Stimulated activated CD4-positive, alpha-beta T cell treated with anti-CD3 and anti-CD28 coated beads, Interleukin-4, amount 100 ng/mL, for 48 hours (primary cell): ENCODE measurements at regions not wholly inside any gene's neighbourhood (a gene's known extent, or its start where the extent isn't known, plus 50 kb on each side); places are given as distances from the start of the nearest gene placed in this dataset.

Experiments used
- DNase-seq, 2 donors: peaks; one replicate each; pipeline ENCODE4 v3.0.0-alpha.2; 2020; ENCODE audit warnings: low read depth in 2 of 2

- DNase-seq, result no peak
Observed at GRCh38 chr2:39535636-39536185, 98.6 kb upstream of the MAP4K3 start.

GRCh38 chr2:39537150-39537549, 100.1 kb upstream of the MAP4K3 start:
- no peak for DNase-seq

GRCh38 chr2:39538718-39539117, 101.6 kb upstream of the MAP4K3 start:
- DNase-seq, result no peak

GRCh38 chr2:39540414-39540813, 103.3 kb upstream of the MAP4K3 start:
- no peak for DNase-seq

- no peak for DNase-seq
Observed at GRCh38 chr2:39541011-39541930, 104.2 kb upstream of the MAP4K3 start.

GRCh38 chr2:39542523-39542922, 105.4 kb upstream of the MAP4K3 start:
- DNase-seq, result no peak

- DNase-seq, result no peak
Observed at GRCh38 chr2:39545957-39546356, 108.9 kb upstream of the MAP4K3 start.

DNA sequence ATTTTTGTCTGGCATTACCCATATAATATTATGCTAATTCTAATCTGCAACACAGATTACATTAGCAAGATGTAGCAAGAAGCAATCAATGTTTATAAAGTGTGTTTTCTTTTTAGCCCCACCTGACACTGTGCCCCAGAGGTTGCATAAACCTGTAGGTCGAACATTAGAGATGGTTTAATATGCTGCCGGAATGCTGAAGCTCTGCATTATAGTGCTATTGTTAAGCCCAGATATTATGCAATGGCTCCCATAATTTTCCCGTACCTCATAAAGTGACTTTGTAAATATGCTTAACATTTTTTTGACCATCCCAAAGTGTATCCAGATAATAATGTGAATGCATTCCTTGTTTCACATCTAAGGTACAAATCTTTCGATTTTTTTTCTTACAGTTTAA, 109.3 kb upstream of the MAP4K3 start:
- DNase-seq, result no peak

DNA sequence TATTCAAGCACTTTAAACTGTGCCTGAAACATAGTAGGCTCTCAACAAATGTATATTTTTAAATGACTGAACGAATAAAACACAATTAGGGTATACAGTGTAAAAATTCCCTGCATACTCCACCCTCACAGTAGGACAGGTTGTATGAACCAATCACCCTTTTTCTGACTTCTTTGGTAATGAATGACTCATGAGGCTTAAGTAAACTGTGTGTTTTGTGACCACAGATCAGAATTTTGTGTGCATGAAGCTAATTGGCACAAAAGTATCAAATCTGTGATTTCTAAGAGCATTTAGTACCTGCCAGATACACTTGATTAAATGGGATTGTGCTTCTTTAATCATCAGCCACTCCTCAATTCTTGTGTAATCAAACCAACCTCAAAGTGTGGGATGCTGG, 109.9 kb upstream of the MAP4K3 start:
- DNase-seq, result no peak

DNA sequence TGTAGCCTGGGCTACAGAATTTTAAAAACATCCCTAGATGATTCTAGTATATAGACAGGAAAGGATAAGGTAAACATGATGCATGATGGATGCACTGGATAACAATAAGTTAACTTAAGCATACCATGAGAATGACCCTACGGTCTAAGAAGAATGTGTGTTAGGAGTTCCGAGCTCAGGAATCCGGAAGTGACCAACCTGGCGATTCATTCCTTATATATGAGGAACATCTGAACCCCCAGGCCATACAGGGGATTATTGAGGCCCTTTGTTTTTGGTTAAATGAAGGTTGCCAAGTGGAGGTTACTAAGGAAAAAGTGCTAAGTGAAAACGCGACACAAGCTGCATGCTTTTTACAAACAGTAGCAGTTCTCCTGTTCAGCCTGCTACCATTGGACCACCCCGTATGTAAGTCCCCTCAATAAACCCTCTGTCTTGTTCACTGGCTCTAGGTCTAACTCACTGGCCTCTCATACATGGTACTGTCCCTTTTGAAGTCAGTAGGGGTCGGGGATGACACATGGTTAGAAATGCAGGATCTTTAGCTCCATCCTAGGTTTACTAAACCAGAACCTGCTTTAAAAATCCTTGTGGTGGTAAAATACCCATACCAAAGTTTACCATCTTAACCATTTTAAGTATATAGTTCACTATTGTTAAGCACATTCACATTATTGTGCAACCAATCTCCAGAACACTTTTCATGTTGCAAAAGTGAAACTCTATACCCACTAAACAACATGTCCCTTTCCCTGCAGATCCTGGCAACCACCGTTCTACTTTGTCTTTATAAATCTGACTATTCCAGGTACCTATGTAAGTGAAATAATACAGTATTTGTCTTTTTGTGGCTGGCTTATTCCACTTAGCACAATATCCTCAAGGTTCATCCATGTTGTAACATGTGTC, 111.0 kb upstream of the MAP4K3 start:
- DNase-seq, result no peak

DNA sequence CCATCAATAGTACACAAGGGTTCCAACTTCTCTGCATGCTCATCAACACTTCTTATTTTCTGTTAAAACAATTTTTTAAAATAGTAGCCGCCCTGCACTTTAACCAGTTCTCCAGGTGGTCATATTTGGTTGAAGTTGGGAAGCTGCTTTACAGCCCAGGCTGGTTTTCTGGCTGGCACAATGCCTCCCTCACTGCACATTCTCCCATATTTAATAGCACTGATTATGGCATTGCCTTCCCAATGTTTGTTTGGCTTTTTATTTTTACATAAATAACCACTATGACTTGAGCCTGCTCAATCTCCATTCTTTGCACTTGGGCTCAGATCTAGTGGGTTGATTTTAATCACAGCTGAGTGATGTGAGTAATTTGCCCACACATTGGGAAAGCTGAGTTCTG, 111.9 kb upstream of the MAP4K3 start:
- no peak for DNase-seq

DNA sequence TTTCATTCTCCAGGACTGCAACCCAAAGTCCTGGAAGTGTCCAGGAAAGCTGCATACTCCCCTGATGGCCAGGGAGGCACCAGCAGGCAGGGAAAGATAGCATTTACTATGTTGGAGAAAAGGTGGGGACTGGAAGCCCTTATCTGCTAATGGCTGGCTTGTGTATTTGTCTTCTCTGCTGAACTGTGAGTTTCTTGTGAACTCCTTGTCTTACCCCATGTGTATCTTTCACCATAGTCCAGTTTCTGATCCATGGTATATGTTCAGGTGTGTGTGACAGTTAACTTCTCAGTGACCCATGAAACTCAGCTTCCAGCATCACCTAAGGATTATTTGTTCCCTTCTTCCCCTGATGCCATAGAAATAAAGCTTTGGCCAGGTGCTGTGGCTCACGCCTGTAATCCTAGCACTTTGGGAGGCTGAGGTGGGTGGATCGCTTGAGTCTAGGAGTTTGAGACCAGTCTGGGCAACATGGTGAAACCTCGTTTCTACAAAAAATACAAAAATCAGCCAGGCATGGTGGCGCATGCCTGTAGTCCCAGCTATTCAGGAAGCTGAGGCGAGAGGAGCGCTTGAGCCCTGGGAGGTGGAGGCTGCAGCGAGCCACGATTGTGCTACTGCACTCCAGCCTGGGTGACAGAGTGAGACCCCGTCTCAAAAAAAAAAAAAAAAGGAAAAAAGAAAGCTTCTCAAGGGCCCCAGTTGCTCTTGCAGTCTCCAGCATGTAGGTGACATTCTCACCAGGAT, 112.8 kb upstream of the MAP4K3 start:
- DNase-seq, result no peak

DNA sequence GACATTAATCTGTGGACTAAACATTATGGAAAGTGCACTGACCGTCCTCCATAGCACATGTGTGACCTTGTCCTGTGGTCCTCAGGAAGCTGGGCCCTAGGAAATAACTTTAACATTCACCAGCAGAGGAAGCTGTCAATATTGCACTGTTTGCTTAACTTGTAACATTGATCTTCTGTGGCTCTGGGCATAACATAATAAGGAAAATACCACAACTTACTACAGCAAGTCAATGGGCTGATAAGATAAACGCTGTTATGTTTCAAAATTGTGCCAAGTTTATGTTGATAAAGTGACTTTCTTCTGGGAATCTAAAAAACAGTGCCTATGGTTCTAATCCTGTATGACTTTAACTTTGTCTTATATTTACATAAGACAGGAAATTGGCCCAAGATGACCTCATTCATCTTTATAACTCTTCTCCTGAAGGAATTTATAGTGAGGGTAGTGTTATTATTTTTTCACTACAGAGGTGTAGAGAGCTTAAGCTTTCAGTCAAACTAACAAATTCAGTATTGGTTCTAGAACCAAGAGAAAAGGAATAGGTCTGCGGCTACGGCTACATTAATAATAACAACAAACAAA, 113.7 kb upstream of the MAP4K3 start:
- no peak for DNase-seq

GRCh38 chr2:39558906-39559305, 106.8 kb upstream of the TMEM178A start:
- DNase-seq, result no peak

- no peak for DNase-seq
Observed at GRCh38 chr2:39563572-39563971, 102.1 kb upstream of the TMEM178A start.

DNA sequence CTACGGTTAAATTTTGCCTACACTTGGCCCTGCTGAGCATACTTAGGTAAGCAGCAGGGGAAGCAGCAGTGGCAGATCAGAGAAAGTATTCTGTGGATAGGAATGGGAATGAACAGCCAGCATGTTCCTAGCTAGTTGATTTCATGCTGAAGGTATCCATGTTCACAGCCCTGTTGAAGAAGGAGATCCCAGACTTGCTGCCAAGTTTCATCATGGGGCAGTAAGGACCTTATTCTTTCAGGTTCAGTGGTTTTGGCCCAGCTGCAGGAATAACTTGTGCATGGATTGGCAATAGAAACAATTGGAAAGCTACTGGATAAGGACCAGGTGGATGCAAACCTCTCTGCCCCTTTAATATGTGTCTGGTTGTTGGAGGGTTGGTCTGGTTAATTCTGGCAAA, 98.2 kb upstream of the TMEM178A start:
- no peak for DNase-seq

GRCh38 chr2:39568116-39568515, 97.6 kb upstream of the TMEM178A start:
- DNase-seq, result no peak

DNA sequence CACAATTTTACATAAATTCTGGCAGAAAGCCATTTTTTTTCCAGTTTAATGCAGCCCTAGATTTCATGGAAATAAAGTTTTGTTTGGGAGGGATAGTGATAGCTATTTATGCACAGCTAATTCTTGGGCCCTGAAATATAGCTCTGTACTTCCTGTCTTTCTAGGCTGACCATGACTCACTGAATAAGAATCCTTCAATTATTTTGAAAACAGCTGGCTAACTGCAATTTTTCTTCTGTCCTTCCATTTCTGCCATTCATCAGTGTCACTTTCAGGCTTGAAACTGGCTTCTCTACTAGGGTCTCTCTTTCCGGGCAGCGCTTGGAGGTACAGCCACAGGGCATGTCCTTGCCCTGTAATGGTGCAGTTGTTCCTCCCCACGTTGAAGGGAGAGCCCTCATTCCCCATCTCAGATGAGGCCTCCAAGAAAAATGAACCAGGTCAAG, 97.1 kb upstream of the TMEM178A start:
- DNase-seq, result no peak

DNA sequence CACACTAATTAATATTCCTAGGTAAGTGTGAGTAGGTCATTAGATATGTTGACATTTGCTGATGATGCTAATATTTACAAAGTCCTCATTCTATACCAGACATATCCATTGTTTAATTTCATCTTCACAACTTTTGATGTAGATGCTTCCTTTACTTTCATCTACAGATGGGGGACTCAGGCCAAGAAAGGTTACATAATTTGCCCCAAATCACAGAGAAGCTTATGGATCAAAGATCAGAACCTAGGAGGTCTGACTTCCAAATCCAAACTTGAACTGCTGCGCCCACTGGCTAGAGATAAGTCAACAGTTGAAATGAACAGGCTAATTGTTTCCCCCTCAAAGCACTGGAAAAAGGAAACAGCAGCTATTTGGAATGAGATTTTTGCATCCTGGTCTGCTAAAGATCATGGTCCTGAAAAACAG, 95.6 kb upstream of the TMEM178A start:
- DNase-seq, result no peak

DNA sequence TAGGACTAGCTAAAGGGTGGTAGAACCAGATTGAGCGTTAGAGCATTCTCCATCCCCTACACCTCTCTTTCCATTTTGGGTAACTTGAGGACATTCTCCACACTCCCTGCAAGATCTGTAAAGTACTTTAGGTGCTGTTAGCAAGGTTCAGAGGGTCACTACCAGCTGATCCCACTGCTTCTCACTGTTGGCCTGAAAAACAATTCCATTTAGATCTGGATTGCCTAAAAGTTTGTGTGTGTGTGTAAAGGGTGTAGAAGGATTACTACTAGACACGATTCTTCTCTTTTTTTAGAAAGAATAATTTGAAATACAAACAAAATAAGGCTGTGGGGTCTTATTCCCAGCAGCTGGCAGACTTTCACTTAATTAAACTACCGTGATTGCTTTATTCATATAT, 95.1 kb upstream of the TMEM178A start:
- no peak for DNase-seq

DNA sequence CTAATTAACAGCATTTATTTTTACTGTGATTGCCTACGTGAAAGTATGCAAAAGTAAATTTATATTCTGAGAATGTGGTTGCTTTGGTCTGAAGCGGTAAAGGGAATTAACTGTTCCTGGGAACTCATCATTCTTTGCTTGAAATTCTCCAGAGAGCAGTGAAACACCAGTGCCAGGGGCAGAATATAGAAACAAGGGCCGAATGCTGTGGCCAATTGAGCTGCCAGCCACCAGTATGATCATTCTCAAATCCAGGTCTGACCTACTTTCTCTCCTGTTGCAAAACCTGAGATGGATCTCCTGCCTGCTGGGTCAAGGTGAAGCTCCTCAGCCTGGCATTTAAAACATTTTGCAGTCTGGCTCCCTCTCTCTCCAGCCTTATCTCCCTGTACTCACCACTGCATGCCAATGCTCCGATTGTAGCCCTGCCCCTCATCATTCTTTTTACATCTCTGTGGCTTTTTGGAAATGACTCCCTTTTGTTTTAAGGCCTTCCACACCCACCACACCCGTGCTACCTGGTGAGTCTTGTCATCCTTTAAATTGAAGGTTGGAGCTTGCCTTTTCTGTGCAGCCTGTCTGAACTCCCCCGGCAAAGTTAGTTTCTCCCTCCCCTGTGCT, 94.5 kb upstream of the TMEM178A start:
- no peak for DNase-seq
